HFFc6 (cell line): ENCODE measurements at regions not wholly inside any gene's neighbourhood (a gene's known extent, or its start where the extent isn't known, plus 50 kb on each side); places are given as distances from the start of the nearest gene placed in this dataset.

Source experiments
- DNase-seq: peaks from one replicate; pipeline ENCODE4 v3.0.0-alpha.2; 2018
- H3K27ac Mint-ChIP-seq: 2 replicates; pipeline ENCODE4 v1.8.0; 2020; ENCODE audit warnings: mild to moderate bottlenecking, mixed read lengths
- H3K27me3 Mint-ChIP-seq: 2 replicates; pipeline ENCODE4 v1.8.0; 2021; ENCODE audit warnings: mild to moderate bottlenecking, moderate library complexity, mixed read lengths; ENCODE audit not compliant: insufficient read depth
- H3K36me3 Mint-ChIP-seq: 2 replicates; pipeline ENCODE4 v1.8.0; 2021; ENCODE audit warnings: low read depth, mixed read lengths
- H3K4me1 Mint-ChIP-seq: 2 replicates; pipeline ENCODE4 v1.8.0; 2020; ENCODE audit warnings: low read depth, mixed read lengths
- H3K4me3 Mint-ChIP-seq: 2 replicates; pipeline ENCODE4 v1.8.0; 2020; ENCODE audit warnings: mild to moderate bottlenecking, moderate library complexity, mixed read lengths
- H3K9me3 Mint-ChIP-seq: 2 replicates; pipeline ENCODE4 v1.8.0; 2020; ENCODE audit warnings: mild to moderate bottlenecking, mixed read lengths
- CTCF ChIP-seq: fragments of 200-600 bp; sonication (generic); IDR thresholded peaks from 2 replicates; pipeline ENCODE4 v1.5.0; 2021; ENCODE audit warnings: antibody characterized with exemption, mild to moderate bottlenecking

- no peak overlapping the region for H3K27ac Mint-ChIP-seq
- H3K27me3 Mint-ChIP-seq: no peaks in the 10 kb centered on the region; the same call in 1 of the 2 replicates
- no peak for TF ChIP-seq CTCF
- no peaks in the 10 kb centered on the region for H3K4me1 Mint-ChIP-seq
- no peak for DNase-seq
- H3K9me3 Mint-ChIP-seq: peaks cover 38% of the 10 kb centered on the region
- H3K4me3 Mint-ChIP-seq: no peak overlapping the region
- H3K36me3 Mint-ChIP-seq: no peaks in the 10 kb centered on the region
These were observed 913.4 kb upstream of the ACO1 start for GRCh38 chr9:31471010-31471409.

- Mint-ChIP-seq H3K4me3 (no peak overlapping the region), H3K27me3 (no peaks in the 10 kb centered on the region), H3K27ac (no peak overlapping the region), H3K4me1 (no peaks in the 10 kb centered on the region), H3K9me3 (peaks cover 31% of the 10 kb centered on the region), H3K36me3 (no peaks in the 10 kb centered on the region)
- TF ChIP-seq CTCF: no peak
- no peak for DNase-seq
These were observed 897.8 kb upstream of the ACO1 start for GRCh38 chr9:31486630-31487029.

GRCh38 chr9:31490551-31491106 lies 893.8 kb upstream of the ACO1 start:
- TF ChIP-seq CTCF: no peak
- H3K9me3 Mint-ChIP-seq: peaks cover 38% of the 10 kb centered on the region
- H3K4me1 Mint-ChIP-seq: no peaks in the 10 kb centered on the region
- H3K27ac Mint-ChIP-seq: no peak overlapping the region
- H3K36me3 Mint-ChIP-seq: no peaks in the 10 kb centered on the region; the same call in 1 of the 2 replicates
- H3K4me3 Mint-ChIP-seq: no peak overlapping the region
- no peak for DNase-seq
- no peaks in the 10 kb centered on the region for H3K27me3 Mint-ChIP-seq

GRCh38 chr9:31492229-31492628 lies 892.2 kb upstream of the ACO1 start:
- H3K4me1 Mint-ChIP-seq: no peaks in the 10 kb centered on the region
- H3K27me3 Mint-ChIP-seq: no peaks in the 10 kb centered on the region
- peaks cover 3% of the 10 kb centered on the region; the same call in 1 of the 2 replicates for H3K36me3 Mint-ChIP-seq
- no peak overlapping the region for H3K27ac Mint-ChIP-seq
- peaks cover 43% of the 10 kb centered on the region for H3K9me3 Mint-ChIP-seq
- no peak for TF ChIP-seq CTCF
- H3K4me3 Mint-ChIP-seq: no peak overlapping the region
- DNase-seq: no peak

- Mint-ChIP-seq H3K9me3 (peaks cover 30% of the 10 kb centered on the region), H3K4me1 (no peaks in the 10 kb centered on the region), H3K36me3 (peaks cover 3% of the 10 kb centered on the region; the same call in 1 of the 2 replicates), H3K27me3 (no peaks in the 10 kb centered on the region), H3K27ac (no peak overlapping the region), H3K4me3 (no peak overlapping the region)
- no peak for TF ChIP-seq CTCF
- no peak for DNase-seq
These were observed 884.0 kb upstream of the ACO1 start for GRCh38 chr9:31500422-31500821.

GRCh38 chr9:31519011-31519410 lies 865.4 kb upstream of the ACO1 start:
- peaks cover 49% of the 10 kb centered on the region for H3K9me3 Mint-ChIP-seq
- H3K36me3 Mint-ChIP-seq: no peaks in the 10 kb centered on the region; the same call in 1 of the 2 replicates

More at GRCh38 chr9:31519011-31519410, 865.4 kb upstream of the ACO1 start:
- no peak for TF ChIP-seq CTCF
- H3K4me3 Mint-ChIP-seq: no peak overlapping the region
- H3K4me1 Mint-ChIP-seq: no peaks in the 10 kb centered on the region
- no peaks in the 10 kb centered on the region; the same call in 1 of the 2 replicates for H3K27me3 Mint-ChIP-seq
- DNase-seq: no peak
- no peak overlapping the region for H3K27ac Mint-ChIP-seq
